Subcutaneous abdominal adipose tissue (tissue), 5 donors: ENCODE measurements at regions not wholly inside any gene's neighbourhood (a gene's known extent, or its start where the extent isn't known, plus 50 kb on each side); places are given as distances from the start of the nearest gene placed in this dataset.
"Not testable (repeated sequence)": the region's sequence is repeated elsewhere in the genome, so short reads cannot be mapped to it uniquely, and the experiment has no call there.

Source experiments
- H3K27ac ChIP-seq: one replicate; pipeline ENCODE4 v1.7.0; 2013; ENCODE audit warnings: low read depth, mild to moderate bottlenecking, inconsistent platforms, low read length, moderate library complexity
- H3K27me3 ChIP-seq, 5 donors: one replicate each; pipeline ENCODE4 v1.7.0; 2013; ENCODE audit warnings: low read length in 5 of 5, inconsistent platforms in 1 of 5; ENCODE audit not compliant: control insufficient read depth in 5 of 5, insufficient read depth in 4 of 5
- H3K36me3 ChIP-seq, 5 donors: one replicate each; pipeline ENCODE4 v1.7.0; 2013; ENCODE audit warnings: low read length in 5 of 5; ENCODE audit not compliant: control insufficient read depth in 5 of 5, insufficient read depth in 5 of 5
- H3K4me1 ChIP-seq, 5 donors: one replicate each; pipeline ENCODE4 v1.7.0; 2013; ENCODE audit warnings: low read length in 5 of 5, mild to moderate bottlenecking in 3 of 5, moderate library complexity in 1 of 5; ENCODE audit not compliant: control insufficient read depth in 5 of 5, insufficient read depth in 5 of 5
- H3K4me3 ChIP-seq, 5 donors: one replicate each; pipeline ENCODE4 v1.7.0; 2013; ENCODE audit warnings: low read length in 5 of 5, low read depth in 1 of 5
- H3K9ac ChIP-seq, 5 donors: one replicate each; pipeline ENCODE4 v1.7.0; 2013; ENCODE audit warnings: low read length in 5 of 5, mild to moderate bottlenecking in 4 of 5, moderate library complexity in 3 of 5
- H3K9me3 ChIP-seq, 5 donors: one replicate each; pipeline ENCODE4 v1.7.0; 2013; ENCODE audit warnings: low read length in 5 of 5; ENCODE audit not compliant: control insufficient read depth in 5 of 5
- donor health status: healthy.
- donor health status: healthy.
- donor health status: healthy.
- donor health status: healthy.
- donor health status: healthy.

GRCh38 chr9:39587844-39588499, 232.5 kb downstream of the SPATA31A1 start:
- no peak overlapping the region for H3K9ac ChIP-seq
- no peaks in the 10 kb centered on the region for H3K36me3 ChIP-seq
- H3K27me3 ChIP-seq, result no peaks in the 10 kb centered on the region
- no peak overlapping the region for H3K4me3 ChIP-seq
- no peaks in the 10 kb centered on the region for H3K9me3 ChIP-seq
- H3K4me1 ChIP-seq, result no peaks in the 10 kb centered on the region
- no peak overlapping the region for H3K27ac ChIP-seq

GRCh38 chr9:39588500-39589137, 233.2 kb downstream of the SPATA31A1 start:
- Histone ChIP-seq H3K27ac (no peak overlapping the region), H3K9ac (no peak overlapping the region), H3K4me3 (no peak overlapping the region), H3K27me3 (no peaks in the 10 kb centered on the region), H3K36me3 (no peaks in the 10 kb centered on the region), H3K9me3 (no peaks in the 10 kb centered on the region), H3K4me1 (no peaks in the 10 kb centered on the region)

- H3K9ac ChIP-seq, H3K27ac ChIP-seq, H3K27me3 ChIP-seq, H3K4me1 ChIP-seq, H3K36me3 ChIP-seq, H3K4me3 ChIP-seq, H3K9me3 ChIP-seq: not testable (repeated sequence)
Measured at GRCh38 chr9:39604089-39604488, 248.6 kb downstream of the SPATA31A1 start.

DNA sequence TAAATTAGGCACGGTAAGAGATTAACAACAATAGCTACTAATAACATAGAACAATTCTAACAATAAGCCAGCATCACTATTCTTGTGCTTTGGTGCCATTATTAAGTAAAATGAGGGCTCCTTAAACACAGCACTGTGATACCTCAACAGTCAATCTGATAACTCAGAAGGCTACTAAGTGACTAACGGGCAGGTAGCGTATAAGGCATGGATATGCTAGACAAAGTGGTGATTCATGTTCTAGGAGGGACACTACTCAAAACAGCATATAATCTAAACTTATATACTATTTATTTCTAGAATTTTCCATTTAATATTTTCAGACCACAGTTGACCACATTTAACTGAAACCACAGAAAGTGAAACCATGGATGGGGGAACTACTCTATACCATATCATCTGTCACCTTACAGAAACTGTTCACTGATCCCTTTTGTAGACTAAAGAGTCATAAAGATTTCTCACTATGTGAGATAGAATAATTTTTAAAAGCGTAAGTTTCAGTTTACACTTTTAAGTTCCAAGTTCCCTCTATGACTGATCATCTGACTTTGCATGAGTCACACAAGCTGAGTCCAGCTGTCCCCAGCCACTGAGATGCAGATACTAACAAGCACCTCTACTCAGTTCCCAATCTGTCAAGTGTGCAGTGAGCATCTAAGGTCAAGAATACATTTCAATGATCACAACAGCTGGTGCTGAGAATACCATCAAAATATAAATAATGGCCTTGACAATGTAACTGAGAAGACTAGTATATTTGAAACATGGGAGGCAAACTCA, 256.2 kb downstream of the SPATA31A1 start:
- not testable (repeated sequence) for H3K9ac ChIP-seq, H3K9me3 ChIP-seq, H3K4me1 ChIP-seq, H3K27me3 ChIP-seq, H3K4me3 ChIP-seq, H3K36me3 ChIP-seq, H3K27ac ChIP-seq

DNA sequence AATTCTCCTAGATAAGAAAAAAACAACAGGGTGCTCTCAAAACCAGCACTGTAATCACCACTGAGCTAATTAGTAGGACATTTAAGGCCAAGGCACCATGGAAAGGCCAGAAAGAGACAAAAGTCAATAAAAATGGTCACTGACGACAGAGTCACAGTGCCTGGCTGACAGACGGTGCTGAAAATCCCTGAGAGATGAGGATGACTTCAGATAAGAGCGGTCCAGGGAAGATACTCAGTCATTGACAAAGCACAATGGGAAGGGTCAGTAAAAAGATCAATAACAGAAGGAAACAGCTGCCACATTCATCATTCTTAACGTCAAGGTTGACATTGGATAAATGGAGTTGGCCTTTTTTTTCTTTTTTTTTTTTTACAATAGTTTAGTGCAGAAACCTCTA, 261.0 kb downstream of the SPATA31A1 start:
- H3K27ac ChIP-seq, H3K9me3 ChIP-seq, H3K4me3 ChIP-seq, H3K27me3 ChIP-seq, H3K9ac ChIP-seq, H3K36me3 ChIP-seq, H3K4me1 ChIP-seq: not testable (repeated sequence)

DNA sequence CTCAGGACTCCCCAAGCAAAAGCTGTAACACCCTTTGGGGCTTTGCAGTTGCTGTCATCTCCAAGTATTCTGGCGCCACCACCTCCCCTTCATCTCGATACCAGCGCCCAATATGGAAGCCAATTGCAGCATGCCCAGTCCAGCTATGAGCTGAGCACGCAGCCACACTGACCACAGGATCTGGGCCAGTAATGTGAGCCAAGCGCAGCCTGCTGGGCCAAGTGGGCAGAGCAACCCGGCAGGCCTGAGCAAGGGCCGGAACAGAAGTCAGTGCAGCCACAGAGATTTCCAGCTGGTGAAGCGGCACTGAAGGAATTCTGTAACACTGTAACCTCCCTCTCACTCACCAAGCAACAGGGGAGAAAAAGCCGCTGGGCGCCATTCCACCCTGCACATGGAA, 268.6 kb downstream of the SPATA31A1 start:
- not testable (repeated sequence) for H3K27ac ChIP-seq, H3K4me3 ChIP-seq, H3K27me3 ChIP-seq, H3K9me3 ChIP-seq, H3K4me1 ChIP-seq, H3K36me3 ChIP-seq, H3K9ac ChIP-seq

DNA sequence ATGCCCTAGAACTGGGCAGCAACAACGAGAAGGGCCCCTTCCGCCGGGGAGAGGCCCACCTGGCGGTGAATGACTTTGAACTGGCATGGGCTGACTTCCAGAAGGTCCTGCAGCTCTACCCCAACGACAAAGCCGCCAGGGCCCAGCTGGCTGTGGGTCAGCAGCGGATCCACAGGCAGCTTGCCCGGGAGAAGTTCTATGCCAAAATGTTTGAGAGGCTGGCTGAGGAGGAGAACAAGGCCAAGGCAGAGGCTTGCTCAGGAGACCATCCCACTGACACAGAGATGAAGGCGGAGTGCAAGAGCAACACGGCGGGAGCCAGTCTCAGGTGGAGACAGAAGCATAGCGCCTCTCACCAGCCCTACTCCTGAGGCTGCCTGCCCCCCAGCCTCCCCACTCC, 276.6 kb downstream of the SPATA31A1 start:
- not testable (repeated sequence) for H3K27ac ChIP-seq, H3K36me3 ChIP-seq, H3K9me3 ChIP-seq, H3K4me3 ChIP-seq, H3K9ac ChIP-seq, H3K27me3 ChIP-seq, H3K4me1 ChIP-seq

DNA sequence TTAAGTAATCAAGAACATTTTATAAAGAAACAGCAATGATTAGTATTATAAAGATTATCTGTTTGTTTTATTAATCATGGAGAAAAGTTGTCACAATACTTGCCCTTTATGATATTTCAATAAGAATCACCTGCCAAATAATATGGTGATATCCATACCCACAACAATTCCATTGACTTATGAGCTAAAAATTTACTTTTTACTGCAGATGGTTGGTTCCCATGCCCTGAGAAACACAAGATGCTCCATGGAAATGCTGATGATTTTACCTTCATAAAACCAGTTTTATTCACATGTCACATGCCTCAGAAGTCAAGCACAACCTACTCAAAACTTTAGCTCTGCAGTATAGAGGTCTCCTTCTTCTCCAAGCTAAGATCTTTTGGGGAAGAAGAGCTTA, 293.6 kb downstream of the SPATA31A1 start:
- H3K4me1 ChIP-seq, H3K27ac ChIP-seq, H3K9ac ChIP-seq, H3K9me3 ChIP-seq, H3K36me3 ChIP-seq, H3K27me3 ChIP-seq, H3K4me3 ChIP-seq: not testable (repeated sequence)

- not testable (repeated sequence) for H3K27me3 ChIP-seq, H3K4me1 ChIP-seq, H3K27ac ChIP-seq, H3K9ac ChIP-seq, H3K9me3 ChIP-seq, H3K4me3 ChIP-seq, H3K36me3 ChIP-seq
Measured at GRCh38 chr9:39656960-39657603, 301.6 kb downstream of the SPATA31A1 start.

DNA sequence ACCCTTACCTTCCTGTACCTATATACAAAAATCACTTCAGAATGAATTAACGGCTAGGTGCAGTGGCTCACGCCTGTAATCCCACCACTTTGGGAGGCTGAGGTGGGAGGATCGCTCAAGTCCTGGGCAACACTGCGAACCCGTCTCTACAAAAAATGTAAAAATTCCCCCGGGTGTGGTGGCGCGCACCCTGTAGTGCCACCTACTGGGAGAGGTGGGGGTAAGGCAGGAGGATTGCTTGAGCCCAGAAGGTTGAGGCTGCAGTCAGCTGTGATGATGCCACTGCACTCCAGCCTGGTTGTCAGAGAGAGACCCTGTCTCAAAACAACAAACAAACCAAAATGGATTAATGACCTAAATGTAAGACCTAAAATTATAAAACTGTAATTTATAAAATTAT, 307.6 kb downstream of the SPATA31A1 start:
- not testable (repeated sequence) for H3K9ac ChIP-seq, H3K27ac ChIP-seq, H3K4me3 ChIP-seq, H3K27me3 ChIP-seq, H3K4me1 ChIP-seq, H3K36me3 ChIP-seq, H3K9me3 ChIP-seq
